ELR (cell line): ENCODE measurements at regions not wholly inside any gene's neighbourhood (a gene's known extent, or its start where the extent isn't known, plus 50 kb on each side); places are given as distances from the start of the nearest gene placed in this dataset.

Experiments used
- DNase-seq: peaks from one replicate; pipeline ENCODE4 v3.0.0-alpha.2; 2015; ENCODE audit warnings: low read depth

GRCh38 chr11:94671553-94672366 is 96.4 kb upstream of the AMOTL1 start:
- DNase-seq, result peak; percentile 8

GRCh38 chr11:94672636-94673035 is 95.5 kb upstream of the AMOTL1 start:
- no peak for DNase-seq

GRCh38 chr11:94673386-94673785 is 94.8 kb upstream of the AMOTL1 start:
- DNase-seq, result no peak

GRCh38 chr11:94673951-94674491 is 94.1 kb upstream of the AMOTL1 start:
- no peak for DNase-seq

GRCh38 chr11:94675239-94675638 is 92.9 kb upstream of the AMOTL1 start:
- DNase-seq, result no peak

GRCh38 chr11:94675813-94676212 is 92.3 kb upstream of the AMOTL1 start:
- no peak for DNase-seq

- DNase-seq, result no peak
These were observed 91.3 kb upstream of the AMOTL1 start for GRCh38 chr11:94676814-94677213.

- DNase-seq, result no peak
These were observed 89.9 kb upstream of the AMOTL1 start for GRCh38 chr11:94678236-94678635.

GRCh38 chr11:94678901-94679300 is 89.3 kb upstream of the AMOTL1 start:
- no peak for DNase-seq

GRCh38 chr11:94680426-94680825 is 87.7 kb upstream of the AMOTL1 start:
- no peak for DNase-seq

- DNase-seq, result no peak
These were observed 87.0 kb upstream of the AMOTL1 start for GRCh38 chr11:94681140-94681539.

GRCh38 chr11:94681852-94682251 is 86.3 kb upstream of the AMOTL1 start:
- DNase-seq, result no peak

GRCh38 chr11:94694309-94695060 is 73.7 kb upstream of the AMOTL1 start:
- DNase-seq, result no peak

GRCh38 chr11:94697156-94697555 is 71.0 kb upstream of the AMOTL1 start:
- no peak for DNase-seq

- DNase-seq, result peak; percentile 4
These were observed 67.5 kb upstream of the AMOTL1 start for GRCh38 chr11:94700622-94701021.

- no peak for DNase-seq
These were observed 65.7 kb upstream of the AMOTL1 start for GRCh38 chr11:94702481-94702880.

GRCh38 chr11:94705419-94705818 is 62.7 kb upstream of the AMOTL1 start:
- no peak for DNase-seq

- DNase-seq, result peak; percentile 63
These were observed 62.1 kb upstream of the AMOTL1 start for GRCh38 chr11:94705891-94706615.

GRCh38 chr11:94708176-94708575 is 60.0 kb upstream of the AMOTL1 start:
- no peak for DNase-seq

GRCh38 chr11:94708642-94709041 is 59.5 kb upstream of the AMOTL1 start:
- no peak for DNase-seq

- DNase-seq, result no peak
These were observed 52.9 kb upstream of the AMOTL1 start for GRCh38 chr11:94715225-94715624.

- no peak for DNase-seq
These were observed 50.5 kb upstream of the AMOTL1 start for GRCh38 chr11:94717667-94718066.
